Fibroblast of lung (primary cell): ENCODE measurements at regions not wholly inside any gene's neighbourhood (a gene's known extent, or its start where the extent isn't known, plus 50 kb on each side); places are given as distances from the start of the nearest gene placed in this dataset.

Experiments used
- DNase-seq, 2 donors: peaks; one replicate each; pipeline versions ENCODE4 v3.0.0 to v3.0.0-alpha.2; 2010; ENCODE audit warnings: low read depth in 2 of 2
- H2AFZ ChIP-seq: 2 replicates; pipeline ENCODE4 v1.5.1; 2012; ENCODE audit warnings: low read length, control low read depth, inconsistent platforms
- H3K27ac ChIP-seq: 2 replicates; pipeline ENCODE4 v1.5.1; 2011; ENCODE audit warnings: low read length, control low read depth; ENCODE audit not compliant: insufficient read depth
- H3K27me3 ChIP-seq: 2 replicates; pipeline ENCODE4 v1.5.1; 2011; ENCODE audit warnings: mild to moderate bottlenecking, low read length; ENCODE audit not compliant: control insufficient read depth, insufficient read depth
- H3K36me3 ChIP-seq: 2 replicates; pipeline ENCODE4 v1.5.1; 2011; ENCODE audit warnings: low read length; ENCODE audit not compliant: control insufficient read depth, insufficient read depth
- H3K4me1 ChIP-seq: 2 replicates; pipeline ENCODE4 v1.5.1; 2011; ENCODE audit warnings: low read length; ENCODE audit not compliant: control insufficient read depth, insufficient read depth; ENCODE audit errors: extremely low read depth
- H3K4me2 ChIP-seq: 2 replicates; pipeline ENCODE4 v1.5.1; 2011; ENCODE audit warnings: low read length, control low read depth; ENCODE audit not compliant: insufficient read depth; ENCODE audit errors: extremely low read depth
- H3K4me3 ChIP-seq, 4 experiments: fragments of 200-600 bp in 1 of 4; sonication (generic) in 1 of 4; replicated peaks in 1 of 4; 2 replicates each; pipeline ENCODE4 v1.5.1; 2011 to 2016; ENCODE audit warnings: low read length in 4 of 4, low read depth in 3 of 4, mild to moderate bottlenecking in 3 of 4, control low read depth in 2 of 4, inconsistent platforms in 1 of 4, mixed read lengths in 1 of 4; ENCODE audit not compliant: insufficient read depth in 1 of 4; ENCODE audit errors: control extremely low read depth in 1 of 4
- H3K79me2 ChIP-seq: 2 replicates; pipeline ENCODE4 v1.5.1; 2012; ENCODE audit warnings: mild to moderate bottlenecking, low read length, inconsistent platforms; ENCODE audit not compliant: control insufficient read depth, insufficient read depth
- H3K9ac ChIP-seq: 2 replicates; pipeline ENCODE4 v1.5.1; 2011; ENCODE audit warnings: mild to moderate bottlenecking, low read length, control low read depth; ENCODE audit not compliant: insufficient read depth
- H3K9me3 ChIP-seq: 2 replicates; pipeline ENCODE4 v1.5.1; 2012; ENCODE audit warnings: low read depth, low read length; ENCODE audit not compliant: control insufficient read depth, insufficient read depth
- H4K20me1 ChIP-seq: 2 replicates; pipeline ENCODE4 v1.5.1; 2011; ENCODE audit warnings: low read length; ENCODE audit not compliant: control insufficient read depth, insufficient read depth; ENCODE audit errors: extremely low read depth
- EZH2 ChIP-seq: IDR thresholded peaks from 2 replicates; pipeline ENCODE4 v1.5.1; 2012; ENCODE audit warnings: low read length, control low read depth, mild to moderate bottlenecking; ENCODE audit errors: missing control alignments
- TF ChIP-seq, protein P1 (sequence below), 2 donors: IDR thresholded peaks in 1 of 2; conservative IDR thresholded peaks in 1 of 2; 1 replicate in 1 of 2; 2 replicates in 1 of 2; pipeline ENCODE4 v1.5.1; 2011 to 2012; ENCODE audit warnings: low read length in 2 of 2, control low read depth in 1 of 2, inconsistent platforms in 1 of 2, low read depth in 1 of 2, mild to moderate bottlenecking in 1 of 2

DNA sequence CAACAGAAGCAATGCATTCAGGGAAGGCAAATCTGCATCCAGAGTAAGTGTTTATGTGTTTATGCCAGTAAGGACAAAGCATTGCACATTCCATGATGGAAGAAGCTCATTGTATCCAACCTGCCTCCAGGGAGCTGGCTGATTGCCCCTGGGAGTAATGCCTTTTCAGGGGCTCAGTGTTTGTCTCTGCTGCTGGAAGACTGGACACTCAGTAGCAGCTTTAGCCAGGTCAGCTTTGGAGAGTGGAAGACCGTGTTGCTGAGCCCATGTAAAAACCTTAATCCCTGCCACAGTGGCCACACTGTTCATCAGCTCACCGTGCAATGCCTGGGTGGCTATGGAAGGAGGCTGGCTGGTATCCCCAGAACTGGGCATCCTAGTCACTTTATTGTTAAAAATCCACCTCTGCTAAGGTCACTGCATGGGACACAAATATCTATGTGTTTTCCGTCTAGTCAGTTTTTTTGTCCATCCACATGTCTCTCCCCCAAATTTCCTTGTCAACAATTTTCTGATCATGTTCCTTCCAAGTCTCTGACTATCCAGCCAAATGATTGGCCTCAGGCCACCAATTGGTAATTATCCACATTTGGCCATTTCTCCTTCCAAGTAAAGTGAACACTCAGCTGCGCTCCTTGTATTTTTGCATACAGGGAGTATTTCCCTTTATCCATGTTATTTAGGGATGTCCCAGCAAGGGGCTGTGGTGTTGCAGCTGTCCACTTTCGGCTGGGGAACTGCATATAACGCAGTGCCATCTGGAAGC is 2044.5 kb upstream of the AGA start:
- no peak overlapping the region for H3K27ac ChIP-seq
- no peaks in the 10 kb centered on the region for H3K36me3 ChIP-seq
- no peaks in the 10 kb centered on the region for H3K9me3 ChIP-seq
- H3K79me2 ChIP-seq: no peaks in the 10 kb centered on the region
- no peaks in the 10 kb centered on the region for H4K20me1 ChIP-seq
- no peak overlapping the region for H2AFZ ChIP-seq
- H3K4me3 ChIP-seq: no peak overlapping the region
- H3K27me3 ChIP-seq: no peaks in the 10 kb centered on the region
- H3K4me2 ChIP-seq: no peak overlapping the region
- TF ChIP-seq, protein P1, sequence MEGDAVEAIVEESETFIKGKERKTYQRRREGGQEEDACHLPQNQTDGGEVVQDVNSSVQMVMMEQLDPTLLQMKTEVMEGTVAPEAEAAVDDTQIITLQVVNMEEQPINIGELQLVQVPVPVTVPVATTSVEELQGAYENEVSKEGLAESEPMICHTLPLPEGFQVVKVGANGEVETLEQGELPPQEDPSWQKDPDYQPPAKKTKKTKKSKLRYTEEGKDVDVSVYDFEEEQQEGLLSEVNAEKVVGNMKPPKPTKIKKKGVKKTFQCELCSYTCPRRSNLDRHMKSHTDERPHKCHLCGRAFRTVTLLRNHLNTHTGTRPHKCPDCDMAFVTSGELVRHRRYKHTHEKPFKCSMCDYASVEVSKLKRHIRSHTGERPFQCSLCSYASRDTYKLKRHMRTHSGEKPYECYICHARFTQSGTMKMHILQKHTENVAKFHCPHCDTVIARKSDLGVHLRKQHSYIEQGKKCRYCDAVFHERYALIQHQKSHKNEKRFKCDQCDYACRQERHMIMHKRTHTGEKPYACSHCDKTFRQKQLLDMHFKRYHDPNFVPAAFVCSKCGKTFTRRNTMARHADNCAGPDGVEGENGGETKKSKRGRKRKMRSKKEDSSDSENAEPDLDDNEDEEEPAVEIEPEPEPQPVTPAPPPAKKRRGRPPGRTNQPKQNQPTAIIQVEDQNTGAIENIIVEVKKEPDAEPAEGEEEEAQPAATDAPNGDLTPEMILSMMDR (conservative IDR thresholded peaks at IDR 0.05 in 1 of 2, IDR thresholded peaks at IDR 0.05 in 1 of 2; ENCODE audit: low read depth in 1 of 2, low read length in 2 of 2): no peak
- no peak for TF ChIP-seq EZH2
- H3K9ac ChIP-seq: no peak overlapping the region
- DNase-seq: no peak
- no peaks in the 10 kb centered on the region for H3K4me1 ChIP-seq

DNA sequence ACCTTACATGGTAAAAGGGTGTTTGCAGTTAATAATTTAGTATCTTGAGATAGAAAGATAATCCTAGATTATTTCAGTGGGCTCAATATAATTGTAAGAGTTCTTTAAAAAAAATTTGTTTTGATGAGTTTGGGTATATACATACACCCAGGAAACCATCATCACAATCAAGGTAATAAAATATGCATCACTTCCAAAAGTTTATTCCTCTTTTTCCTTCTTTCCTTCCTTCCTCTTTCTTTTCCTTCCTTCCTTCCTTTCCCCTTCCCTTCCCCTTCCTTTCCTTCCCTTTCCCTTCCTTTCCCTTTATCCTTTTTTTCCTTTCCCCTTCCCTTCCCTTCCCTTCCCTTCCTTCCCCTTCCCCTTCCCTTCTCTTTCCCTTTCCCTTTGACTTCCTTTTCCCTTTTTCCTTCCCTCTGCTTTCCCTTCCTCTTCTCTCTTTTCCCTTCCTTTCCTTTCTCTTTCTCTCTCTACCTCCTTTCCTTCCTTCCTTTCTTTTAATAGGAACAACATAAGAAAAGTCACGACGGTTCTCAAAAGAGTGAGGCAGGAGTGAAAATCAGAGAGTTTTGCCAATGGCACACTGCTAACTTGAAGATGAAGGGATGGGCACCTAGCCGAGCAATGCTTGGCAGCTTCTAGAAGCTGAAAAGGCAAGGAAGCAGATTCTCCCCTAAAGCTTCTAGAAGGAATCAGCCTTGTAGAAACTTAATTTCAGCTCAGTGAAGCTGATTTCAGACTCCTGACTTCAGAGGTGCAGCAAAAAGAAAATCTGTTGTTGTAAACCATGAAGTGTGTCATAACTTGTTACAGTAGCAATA is 2050.2 kb upstream of the AGA start:
- no peak overlapping the region for H2AFZ ChIP-seq
- no peaks in the 10 kb centered on the region for H3K79me2 ChIP-seq
- H3K9me3 ChIP-seq: no peaks in the 10 kb centered on the region
- no peaks in the 10 kb centered on the region for H3K4me1 ChIP-seq
- TF ChIP-seq, protein P1 (conservative IDR thresholded peaks at IDR 0.05 in 1 of 2, IDR thresholded peaks at IDR 0.05 in 1 of 2; ENCODE audit: low read depth in 1 of 2, low read length in 2 of 2): no peak
- TF ChIP-seq EZH2: no peak
- no peak overlapping the region for H3K4me3 ChIP-seq
- no peak overlapping the region for H3K27ac ChIP-seq
- no peak overlapping the region for H3K4me2 ChIP-seq
- no peaks in the 10 kb centered on the region for H3K27me3 ChIP-seq
- no peaks in the 10 kb centered on the region for H4K20me1 ChIP-seq
- no peaks in the 10 kb centered on the region for H3K36me3 ChIP-seq
- no peak for DNase-seq
- H3K9ac ChIP-seq: no peak overlapping the region

DNA sequence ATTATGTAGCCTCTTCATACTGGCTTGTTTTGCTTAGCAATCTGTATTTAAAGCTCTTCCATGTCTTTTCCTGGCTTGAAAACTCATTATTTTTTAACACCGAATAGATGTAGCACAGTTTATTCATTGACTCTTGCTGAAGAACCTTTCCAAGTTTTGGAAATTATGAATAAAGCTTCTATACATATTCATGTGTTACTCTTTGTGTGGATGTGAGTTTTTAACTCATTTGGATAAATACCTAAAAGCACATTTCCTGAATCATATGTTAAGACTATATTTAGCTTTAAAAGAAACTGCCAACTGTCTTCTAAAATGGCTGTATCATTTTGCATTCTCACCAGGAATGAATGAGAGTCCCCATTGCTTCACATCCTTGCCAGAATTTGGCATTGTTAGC is 2061.7 kb upstream of the AGA start:
- no peak for DNase-seq
- Histone ChIP-seq H3K79me2 (no peaks in the 10 kb centered on the region), H3K27ac (no peak overlapping the region), H3K9ac (no peak overlapping the region), H3K4me3 (no peak overlapping the region), H3K4me1 (no peaks in the 10 kb centered on the region), H2AFZ (no peak overlapping the region), H3K36me3 (no peaks in the 10 kb centered on the region), H4K20me1 (no peaks in the 10 kb centered on the region), H3K9me3 (no peaks in the 10 kb centered on the region), H3K4me2 (no peak overlapping the region), H3K27me3 (no peaks in the 10 kb centered on the region)
- no peak for TF ChIP-seq EZH2
- TF ChIP-seq, protein P1 (conservative IDR thresholded peaks at IDR 0.05 in 1 of 2, IDR thresholded peaks at IDR 0.05 in 1 of 2; ENCODE audit: low read depth in 1 of 2, low read length in 2 of 2): no peak
